ENCODE measurements at regions not wholly inside any gene's neighbourhood (a gene's known extent, or its start where the extent isn't known, plus 50 kb on each side); places are given as distances from the start of the nearest gene placed in this dataset.

DNA sequence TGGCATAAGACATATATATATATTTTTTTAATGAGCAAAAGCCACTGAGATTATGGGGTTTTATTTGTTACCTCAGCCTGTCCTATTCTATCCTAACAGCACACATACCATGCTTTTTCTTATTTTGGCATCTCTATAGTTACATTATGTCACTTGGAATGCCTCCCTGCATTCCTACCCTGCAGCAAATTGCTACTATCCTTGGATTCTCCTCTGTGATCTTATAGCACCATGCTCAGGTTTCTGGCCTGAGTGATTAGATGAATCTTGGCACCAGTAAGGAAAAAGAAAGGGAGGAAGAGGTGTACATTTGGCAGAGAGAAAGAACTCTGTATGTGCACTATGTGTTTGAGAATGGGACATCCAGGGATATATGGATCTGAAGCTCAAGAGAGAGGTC is 86.3 kb upstream of the PELI1 start:
- no peak for DNase-seq
- Mint-ChIP-seq H3K27me3 (peaks cover 12% of the 10 kb centered on the region), H3K36me3 (no peaks in the 10 kb centered on the region), H3K4me3 (no peak overlapping the region), H3K4me1 (peaks cover 15% of the 10 kb centered on the region), H3K9me3 (no peaks in the 10 kb centered on the region), H3K27ac (no peak overlapping the region)

- H3K9me3 Mint-ChIP-seq, result no peaks in the 10 kb centered on the region
- peaks cover 12% of the 10 kb centered on the region for H3K27me3 Mint-ChIP-seq
- no peaks in the 10 kb centered on the region for H3K36me3 Mint-ChIP-seq
- no peak for DNase-seq
- peaks cover 12% of the 10 kb centered on the region for H3K4me1 Mint-ChIP-seq
- no peak overlapping the region for H3K27ac Mint-ChIP-seq
- H3K4me3 Mint-ChIP-seq, result no peak overlapping the region
Observed at GRCh38 chr2:64232266-64232665, 88.0 kb upstream of the PELI1 start.

DNA sequence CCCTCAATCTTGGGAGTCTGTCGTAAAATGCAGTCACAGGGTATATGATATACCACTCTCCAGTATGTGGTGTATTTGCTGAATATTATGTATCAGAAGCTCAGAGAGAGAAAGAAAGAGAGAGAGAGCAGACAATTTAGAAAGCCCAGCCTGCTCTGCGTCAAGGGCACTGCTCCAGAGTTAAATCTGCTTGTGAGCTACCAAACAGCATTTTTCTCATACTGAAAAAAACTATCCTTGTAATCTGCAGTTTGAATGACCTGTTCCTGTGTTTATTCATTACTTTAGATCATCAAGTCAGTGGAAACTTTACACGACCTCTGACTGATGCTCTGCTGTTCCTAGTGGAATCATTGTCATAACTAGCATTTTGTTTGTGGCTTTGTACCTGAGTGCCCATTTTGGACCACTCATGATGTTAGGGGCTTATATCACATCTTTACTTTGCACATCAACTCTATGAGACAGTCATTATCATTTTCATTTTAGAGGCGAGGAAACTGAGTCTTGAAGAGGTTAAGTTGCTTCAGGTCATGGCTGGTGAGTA is 89.2 kb upstream of the PELI1 start:
- DNase-seq, result no peak
- Mint-ChIP-seq H3K9me3 (no peaks in the 10 kb centered on the region), H3K4me1 (peaks cover 9% of the 10 kb centered on the region), H3K36me3 (no peaks in the 10 kb centered on the region), H3K27me3 (peaks cover 12% of the 10 kb centered on the region), H3K27ac (no peak overlapping the region), H3K4me3 (no peak overlapping the region)

DNA sequence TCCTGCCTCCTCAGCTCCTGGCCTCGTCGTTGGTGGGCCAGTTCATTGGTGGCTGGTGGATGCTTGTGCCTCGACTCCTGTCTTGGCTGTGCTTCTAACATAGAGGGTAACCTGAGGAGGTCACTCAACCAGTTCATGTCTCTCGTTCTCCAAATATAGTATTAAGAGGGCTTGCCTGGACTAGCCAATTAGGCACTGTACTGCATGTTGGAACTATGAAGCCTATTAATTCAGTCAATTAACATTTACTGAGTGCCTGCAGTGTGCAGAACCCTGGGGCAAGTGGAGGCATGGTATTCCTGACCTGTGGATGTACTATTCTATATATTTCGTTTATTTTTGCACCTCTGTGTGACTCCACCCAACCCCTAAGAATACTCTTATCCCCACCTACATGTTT is 89.9 kb upstream of the PELI1 start:
- Mint-ChIP-seq H3K27me3 (peaks cover 12% of the 10 kb centered on the region), H3K36me3 (no peaks in the 10 kb centered on the region), H3K9me3 (no peaks in the 10 kb centered on the region), H3K4me3 (no peak overlapping the region), H3K27ac (no peak overlapping the region), H3K4me1 (peaks cover 6% of the 10 kb centered on the region)
- DNase-seq, result no peak

DNA sequence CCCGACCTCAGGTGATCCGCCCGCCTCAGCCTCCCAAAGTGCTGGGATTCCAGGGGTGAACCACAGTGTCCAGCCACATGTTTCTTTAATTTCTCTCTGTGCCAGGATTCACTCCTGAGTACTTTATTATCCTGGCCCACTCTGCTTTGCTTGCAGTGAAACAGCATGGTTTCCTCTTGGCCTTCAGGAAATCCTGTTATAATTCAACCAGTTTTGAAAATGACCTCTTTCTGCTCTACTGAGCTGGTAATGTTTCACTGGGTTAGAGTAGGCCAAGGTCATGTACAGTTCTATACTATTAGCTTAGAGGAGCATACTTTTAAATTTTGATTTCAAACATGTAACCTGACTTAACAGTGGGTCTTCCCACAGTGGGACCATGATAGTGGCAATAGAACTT is 90.6 kb upstream of the PELI1 start:
- Mint-ChIP-seq H3K4me3 (no peak overlapping the region), H3K4me1 (peaks cover 6% of the 10 kb centered on the region), H3K36me3 (no peaks in the 10 kb centered on the region), H3K27me3 (peaks cover 7% of the 10 kb centered on the region), H3K9me3 (no peaks in the 10 kb centered on the region), H3K27ac (no peak overlapping the region)
- no peak for DNase-seq

DNA sequence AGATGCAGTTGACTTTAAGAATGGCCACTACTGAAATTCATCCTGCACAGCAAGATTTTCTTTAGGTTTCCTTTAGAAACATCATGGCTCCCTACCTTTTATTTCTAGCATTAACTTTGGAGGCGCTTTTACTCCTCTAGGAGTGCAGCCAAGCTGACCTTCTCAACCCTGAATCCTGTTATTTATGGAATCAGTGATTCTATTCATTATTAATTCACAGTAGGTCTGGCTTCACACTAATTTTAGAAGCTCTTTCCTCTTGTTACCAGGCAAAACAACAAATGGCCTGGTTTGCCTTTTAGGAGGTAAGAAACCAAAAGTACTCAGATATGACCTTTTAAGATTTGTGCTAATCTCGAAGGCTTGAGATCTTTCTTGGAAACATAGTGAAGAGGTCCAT is 93.0 kb upstream of the PELI1 start:
- no peak overlapping the region for H3K4me3 Mint-ChIP-seq
- H3K27me3 Mint-ChIP-seq, result no peaks in the 10 kb centered on the region
- no peak for DNase-seq
- peaks cover 6% of the 10 kb centered on the region for H3K4me1 Mint-ChIP-seq
- no peaks in the 10 kb centered on the region for H3K9me3 Mint-ChIP-seq
- H3K36me3 Mint-ChIP-seq, result no peaks in the 10 kb centered on the region
- no peak overlapping the region for H3K27ac Mint-ChIP-seq

DNA sequence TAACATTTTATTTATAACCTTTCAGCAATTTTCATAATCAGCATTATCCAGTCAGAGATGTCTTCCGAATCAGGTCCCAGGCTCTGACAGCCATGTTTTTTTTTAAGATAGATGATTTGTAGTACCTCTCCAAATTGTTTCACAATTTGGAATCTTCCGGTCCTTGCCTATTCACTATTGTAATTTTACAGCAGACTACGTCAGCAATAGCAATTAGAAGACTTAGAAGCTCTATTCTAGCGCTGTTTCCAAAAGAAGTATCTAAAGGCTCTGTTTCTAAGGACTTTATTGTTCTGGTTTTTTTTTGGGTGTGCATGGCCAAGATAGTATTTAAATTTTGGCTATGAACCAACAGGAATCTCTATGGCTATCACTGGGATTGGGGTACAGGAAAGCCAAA is 94.6 kb upstream of the PELI1 start:
- H3K4me3 Mint-ChIP-seq, result no peak overlapping the region
- no peaks in the 10 kb centered on the region for H3K9me3 Mint-ChIP-seq
- H3K27me3 Mint-ChIP-seq, result no peaks in the 10 kb centered on the region
- H3K27ac Mint-ChIP-seq, result no peak overlapping the region
- H3K4me1 Mint-ChIP-seq, result peaks cover 4% of the 10 kb centered on the region
- no peaks in the 10 kb centered on the region for H3K36me3 Mint-ChIP-seq
- DNase-seq, result no peak

DNA sequence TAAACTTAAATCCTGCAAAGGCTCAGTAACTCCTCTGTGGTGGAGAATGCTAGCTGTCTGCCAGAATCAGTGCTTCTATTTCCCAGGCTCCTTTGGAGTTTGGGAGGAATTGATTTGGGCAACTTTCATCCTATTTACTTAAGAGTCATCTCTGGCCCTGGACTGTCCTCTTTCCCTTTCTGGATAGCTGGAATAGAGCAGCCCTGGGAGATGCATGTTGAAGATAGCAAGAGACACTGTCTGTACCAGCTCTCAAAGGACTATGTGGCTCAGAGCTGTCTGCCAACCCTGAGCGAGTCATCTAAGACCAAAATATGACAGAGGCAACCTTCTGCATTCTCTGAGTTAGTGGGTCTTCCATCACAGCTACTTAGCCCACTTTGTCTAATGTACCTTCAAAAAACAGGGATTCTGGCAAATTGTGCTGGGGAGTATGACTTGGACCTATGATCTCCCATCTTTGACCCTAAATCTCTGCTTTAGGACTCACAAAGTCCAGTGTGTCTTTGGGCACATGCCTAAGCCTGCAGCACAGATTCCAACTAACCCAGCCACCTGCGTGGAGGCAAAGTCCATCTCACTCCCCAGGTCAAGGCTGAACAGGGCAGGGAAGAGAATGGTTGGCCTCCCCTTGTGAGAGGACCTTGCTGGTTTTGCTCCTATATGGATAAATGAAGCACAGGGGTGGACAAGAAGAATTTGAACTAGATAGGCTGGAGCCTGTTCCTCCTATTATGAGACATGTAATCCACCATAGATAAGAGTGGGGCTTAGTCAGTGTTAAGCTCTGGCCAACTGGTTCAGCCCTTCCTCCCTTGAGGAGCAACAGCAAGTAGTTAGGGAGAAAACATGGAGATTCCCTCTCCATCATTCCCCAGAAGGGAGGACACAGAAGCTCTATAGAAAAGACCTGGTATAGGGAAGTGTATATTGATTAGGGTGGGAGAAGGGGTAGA is 99.1 kb upstream of the PELI1 start:
- Mint-ChIP-seq H3K27me3 (no peaks in the 10 kb centered on the region), H3K9me3 (no peaks in the 10 kb centered on the region), H3K4me3 (no peak overlapping the region), H3K4me1 (no peaks in the 10 kb centered on the region), H3K27ac (no peak overlapping the region), H3K36me3 (no peaks in the 10 kb centered on the region)
- no peak for DNase-seq

DNA sequence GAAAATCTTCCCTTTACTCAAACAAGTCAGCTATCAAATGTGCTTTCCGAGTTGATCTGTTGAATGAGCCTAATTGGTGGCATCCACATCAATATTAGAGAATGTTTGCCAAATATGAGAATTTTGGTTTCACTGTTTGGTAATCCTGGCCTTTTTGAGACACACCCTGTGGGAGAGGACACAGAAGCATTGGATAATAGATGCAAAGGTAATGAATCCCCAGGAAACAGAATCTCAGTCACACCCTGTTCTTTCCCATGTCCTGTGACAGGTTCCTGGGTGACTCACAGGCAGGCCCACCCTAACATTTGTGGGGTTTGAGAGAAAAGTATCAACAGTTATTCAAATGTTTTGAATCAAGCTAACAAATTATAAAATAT is 99.8 kb upstream of the PELI1 start:
- Mint-ChIP-seq H3K9me3 (no peaks in the 10 kb centered on the region), H3K27ac (no peak overlapping the region), H3K4me3 (no peak overlapping the region), H3K36me3 (no peaks in the 10 kb centered on the region), H3K4me1 (no peaks in the 10 kb centered on the region), H3K27me3 (no peaks in the 10 kb centered on the region)
- DNase-seq, result no peak

DNA sequence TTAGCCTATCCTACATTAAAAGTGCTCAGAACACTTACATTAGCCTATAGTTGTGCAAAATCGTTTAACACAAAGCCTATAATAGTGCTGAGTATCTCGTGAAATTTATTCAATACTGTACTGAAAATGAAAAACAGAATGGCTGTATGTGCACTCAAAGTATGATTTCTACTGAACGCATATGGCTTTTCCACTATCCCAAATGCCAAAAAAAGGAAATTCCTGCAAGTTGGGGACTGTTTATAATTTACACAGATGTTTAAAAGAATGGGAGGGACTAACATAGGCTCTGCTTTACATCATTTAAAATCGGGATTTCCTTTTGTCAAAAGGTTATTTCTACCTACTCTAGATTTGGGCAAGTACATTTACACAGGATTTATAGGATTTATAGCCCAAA is 101.4 kb upstream of the PELI1 start:
- Mint-ChIP-seq H3K4me3 (no peak overlapping the region), H3K27ac (no peak overlapping the region), H3K4me1 (no peaks in the 10 kb centered on the region), H3K27me3 (no peaks in the 10 kb centered on the region), H3K9me3 (no peaks in the 10 kb centered on the region), H3K36me3 (no peaks in the 10 kb centered on the region)
- no peak for DNase-seq

GRCh38 chr2:64246962-64247361 is 102.7 kb upstream of the PELI1 start:
- DNase-seq, result no peak
- no peak overlapping the region for H3K4me3 Mint-ChIP-seq
- H3K9me3 Mint-ChIP-seq, result no peaks in the 10 kb centered on the region
- no peak overlapping the region for H3K27ac Mint-ChIP-seq
- H3K36me3 Mint-ChIP-seq, result no peaks in the 10 kb centered on the region
- no peaks in the 10 kb centered on the region for H3K27me3 Mint-ChIP-seq
- no peaks in the 10 kb centered on the region for H3K4me1 Mint-ChIP-seq

- H3K36me3 Mint-ChIP-seq, result no peaks in the 10 kb centered on the region
- peaks cover 3% of the 10 kb centered on the region for H3K4me1 Mint-ChIP-seq
- H3K9me3 Mint-ChIP-seq, result no peaks in the 10 kb centered on the region
- DNase-seq, result no peak
- H3K4me3 Mint-ChIP-seq, result no peak overlapping the region
- no peaks in the 10 kb centered on the region for H3K27me3 Mint-ChIP-seq
- no peak overlapping the region for H3K27ac Mint-ChIP-seq
Observed at GRCh38 chr2:64249426-64249825, 105.2 kb upstream of the PELI1 start.

DNA sequence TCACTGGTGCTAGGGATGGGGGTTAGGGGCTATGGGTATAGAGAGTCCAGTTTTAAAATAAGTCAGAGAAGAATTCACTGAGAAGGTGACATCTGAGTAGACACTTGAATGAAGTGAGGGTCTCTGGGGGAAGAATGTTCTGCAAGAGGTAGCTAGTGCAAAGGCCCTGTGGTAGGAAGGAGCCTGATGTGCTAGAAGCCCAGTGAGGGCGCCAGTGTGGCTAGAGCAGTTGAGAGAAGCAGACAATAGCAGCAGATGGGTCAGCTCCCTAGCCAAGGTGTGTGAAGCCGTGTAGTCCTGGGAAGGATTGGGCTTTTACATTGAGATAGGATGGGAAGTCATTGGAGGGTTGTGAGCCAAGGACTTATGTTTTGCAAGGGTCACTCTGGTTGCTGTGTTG is 105.8 kb upstream of the PELI1 start:
- Mint-ChIP-seq H3K36me3 (no peaks in the 10 kb centered on the region), H3K9me3 (no peaks in the 10 kb centered on the region), H3K27me3 (no peaks in the 10 kb centered on the region), H3K4me3 (no peak overlapping the region), H3K27ac (no peak overlapping the region), H3K4me1 (peaks cover 3% of the 10 kb centered on the region)
- no peak for DNase-seq

GRCh38 chr2:64250751-64251423 is 106.7 kb upstream of the PELI1 start:
- DNase-seq, result no peak
- H3K9me3 Mint-ChIP-seq, result no peaks in the 10 kb centered on the region
- peaks cover 3% of the 10 kb centered on the region for H3K4me1 Mint-ChIP-seq
- H3K36me3 Mint-ChIP-seq, result no peaks in the 10 kb centered on the region
- H3K4me3 Mint-ChIP-seq, result no peak overlapping the region
- H3K27me3 Mint-ChIP-seq, result no peaks in the 10 kb centered on the region
- no peak overlapping the region for H3K27ac Mint-ChIP-seq

DNA sequence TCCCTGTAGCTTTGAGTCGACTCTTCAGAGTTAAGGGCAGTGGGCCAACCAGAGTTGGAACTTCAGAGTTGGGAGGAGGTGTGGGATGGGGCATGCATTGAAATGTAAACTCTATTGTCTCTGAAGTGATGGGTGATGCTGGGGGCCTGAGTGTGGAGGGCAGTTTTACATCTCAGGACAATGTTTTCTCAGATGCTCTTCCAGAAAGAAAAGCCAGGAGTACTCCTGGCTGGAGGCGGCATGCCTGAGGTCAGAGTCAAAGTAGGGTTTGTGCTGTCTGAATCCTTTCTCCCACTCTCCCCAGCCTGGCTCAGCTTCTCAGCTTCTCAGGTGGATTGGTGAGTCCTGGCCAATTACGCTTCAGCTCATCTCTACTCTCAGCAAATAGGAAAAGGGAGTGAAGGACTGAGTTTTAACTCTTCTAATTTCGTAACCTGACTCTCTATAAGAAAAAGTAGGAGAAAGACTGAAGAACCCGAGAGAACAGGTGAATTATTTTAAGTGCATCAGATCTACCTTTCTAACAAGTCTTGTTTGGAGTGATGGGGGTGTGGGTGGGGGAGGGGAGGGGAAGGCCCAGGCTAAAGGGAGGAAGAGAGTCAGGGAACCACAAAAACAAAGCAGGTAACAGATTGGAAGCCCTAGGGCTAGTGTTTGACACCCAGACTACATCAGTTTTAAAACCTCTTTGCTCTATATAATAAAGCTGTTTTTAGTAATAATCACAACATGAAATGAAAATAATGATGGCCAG is 107.5 kb upstream of the PELI1 start:
- H3K27ac Mint-ChIP-seq, result no peak overlapping the region
- DNase-seq, result no peak
- no peaks in the 10 kb centered on the region for H3K36me3 Mint-ChIP-seq
- H3K27me3 Mint-ChIP-seq, result no peaks in the 10 kb centered on the region
- H3K9me3 Mint-ChIP-seq, result no peaks in the 10 kb centered on the region
- H3K4me1 Mint-ChIP-seq, result peaks cover 3% of the 10 kb centered on the region
- no peak overlapping the region for H3K4me3 Mint-ChIP-seq

All from activated naive CD8-positive, alpha-beta T cell treated with anti-CD3 and anti-CD28 coated beads for 36 hours (primary cell).